ENCODE measurements at regions not wholly inside any gene's neighbourhood (a gene's known extent, or its start where the extent isn't known, plus 50 kb on each side); places are given as distances from the start of the nearest gene placed in this dataset.
"Not testable (repeated sequence)": the region's sequence is repeated elsewhere in the genome, so short reads cannot be mapped to it uniquely, and the experiment has no call there.

- no peak for DNase-seq
These were observed 52.3 kb downstream of the MRPL57 start for GRCh38 chr13:21228738-21229137.

- DNase-seq: no peak
These were observed 53.0 kb downstream of the MRPL57 start for GRCh38 chr13:21229241-21230024.

- no peak for DNase-seq
These were observed 54.1 kb downstream of the MRPL57 start for GRCh38 chr13:21230516-21230915.

GRCh38 chr13:21231426-21231940 is 55.0 kb downstream of the MRPL57 start:
- DNase-seq: no peak

GRCh38 chr13:21232196-21232595 is 55.7 kb downstream of the MRPL57 start:
- DNase-seq: no peak

- DNase-seq: no peak
These were observed 56.1 kb downstream of the MRPL57 start for GRCh38 chr13:21232599-21232998.

GRCh38 chr13:21233086-21233485 is 56.6 kb downstream of the MRPL57 start:
- no peak for DNase-seq

GRCh38 chr13:21234526-21234925 is 58.1 kb downstream of the MRPL57 start:
- DNase-seq: no peak

GRCh38 chr13:21235174-21235573 is 58.7 kb downstream of the MRPL57 start:
- DNase-seq: no peak

- DNase-seq: no peak
These were observed 60.6 kb downstream of the MRPL57 start for GRCh38 chr13:21237081-21237480.

- DNase-seq: no peak
These were observed 61.8 kb downstream of the MRPL57 start for GRCh38 chr13:21238267-21238666.

GRCh38 chr13:21240586-21240985 is 64.1 kb downstream of the MRPL57 start:
- DNase-seq: no peak

- DNase-seq: no peak
These were observed 65.8 kb downstream of the MRPL57 start for GRCh38 chr13:21242236-21242635.

- DNase-seq: no peak
These were observed 66.8 kb downstream of the MRPL57 start for GRCh38 chr13:21243045-21243897.

- DNase-seq: not testable (repeated sequence)
These were observed 67.4 kb downstream of the MRPL57 start for GRCh38 chr13:21243898-21244184.

- DNase-seq: no peak
These were observed 70.4 kb downstream of the MRPL57 start for GRCh38 chr13:21246761-21247452.

GRCh38 chr13:21256351-21256761 is 79.9 kb downstream of the MRPL57 start:
- no peak for DNase-seq

- no peak for DNase-seq
These were observed 80.4 kb downstream of the MRPL57 start for GRCh38 chr13:21256891-21257290.

GRCh38 chr13:21259571-21260455 is 83.4 kb downstream of the MRPL57 start:
- DNase-seq: no peak

GRCh38 chr13:21260561-21261290 is 84.3 kb downstream of the MRPL57 start:
- DNase-seq: not testable (repeated sequence)

- not testable (repeated sequence) for DNase-seq
These were observed 85.2 kb downstream of the MRPL57 start for GRCh38 chr13:21261487-21262216.

All from activated T-cell treated with anti-CD3 and anti-CD28 coated beads for 4 hours (primary cell).